ENCODE measurements at regions not wholly inside any gene's neighbourhood (a gene's known extent, or its start where the extent isn't known, plus 50 kb on each side); places are given as distances from the start of the nearest gene placed in this dataset.

DNA sequence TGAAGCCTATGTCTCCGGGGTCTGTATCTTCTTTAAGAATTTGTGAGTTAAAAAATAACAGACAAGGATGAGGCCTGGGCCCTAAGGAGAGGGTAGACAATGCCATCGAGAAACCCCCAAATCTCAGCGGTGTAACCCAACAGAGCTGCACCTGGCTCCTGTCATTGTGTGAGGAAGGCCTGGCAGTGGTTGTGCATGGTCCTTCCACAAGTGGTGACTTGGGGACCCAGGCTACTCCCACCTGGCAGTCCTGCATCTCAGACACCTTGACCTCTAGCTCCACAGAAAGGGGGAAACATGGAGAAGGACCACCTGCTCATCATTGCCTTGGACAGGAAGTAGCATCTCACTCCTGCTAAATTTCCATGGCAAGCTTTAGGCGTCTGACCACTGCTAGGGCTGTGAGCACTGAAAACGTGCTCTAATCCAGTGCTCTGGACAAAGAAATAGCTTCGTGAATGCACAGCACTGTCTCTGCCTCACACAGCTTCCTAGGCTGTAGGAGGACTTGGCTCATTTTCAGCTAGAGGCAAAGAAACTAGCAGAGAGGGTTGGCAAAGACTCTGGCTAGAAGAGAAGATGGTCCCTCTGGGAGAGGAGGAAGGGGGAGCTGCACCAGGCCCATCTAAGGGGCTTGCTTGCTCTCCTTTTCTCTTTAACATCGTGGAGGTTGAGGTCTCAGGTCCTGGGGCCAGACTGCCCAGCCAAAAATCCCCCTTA lies 273.9 kb upstream of the ZMIZ1 start:
- TF ChIP-seq, protein P1, sequence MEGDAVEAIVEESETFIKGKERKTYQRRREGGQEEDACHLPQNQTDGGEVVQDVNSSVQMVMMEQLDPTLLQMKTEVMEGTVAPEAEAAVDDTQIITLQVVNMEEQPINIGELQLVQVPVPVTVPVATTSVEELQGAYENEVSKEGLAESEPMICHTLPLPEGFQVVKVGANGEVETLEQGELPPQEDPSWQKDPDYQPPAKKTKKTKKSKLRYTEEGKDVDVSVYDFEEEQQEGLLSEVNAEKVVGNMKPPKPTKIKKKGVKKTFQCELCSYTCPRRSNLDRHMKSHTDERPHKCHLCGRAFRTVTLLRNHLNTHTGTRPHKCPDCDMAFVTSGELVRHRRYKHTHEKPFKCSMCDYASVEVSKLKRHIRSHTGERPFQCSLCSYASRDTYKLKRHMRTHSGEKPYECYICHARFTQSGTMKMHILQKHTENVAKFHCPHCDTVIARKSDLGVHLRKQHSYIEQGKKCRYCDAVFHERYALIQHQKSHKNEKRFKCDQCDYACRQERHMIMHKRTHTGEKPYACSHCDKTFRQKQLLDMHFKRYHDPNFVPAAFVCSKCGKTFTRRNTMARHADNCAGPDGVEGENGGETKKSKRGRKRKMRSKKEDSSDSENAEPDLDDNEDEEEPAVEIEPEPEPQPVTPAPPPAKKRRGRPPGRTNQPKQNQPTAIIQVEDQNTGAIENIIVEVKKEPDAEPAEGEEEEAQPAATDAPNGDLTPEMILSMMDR (IDR thresholded peaks at IDR 0.05; ENCODE audit: low read length), result no peak
- TF ChIP-seq EZH2 (IDR thresholded peaks at IDR 0.05; ENCODE audit: borderline replicate concordance, low read length), result no peak
